ENCODE measurements at regions not wholly inside any gene's neighbourhood (a gene's known extent, or its start where the extent isn't known, plus 50 kb on each side); places are given as distances from the start of the nearest gene placed in this dataset.

GRCh38 chr7:42475082-42475481 lies 238.1 kb upstream of the GLI3 start:
- H2BK5ac ChIP-seq (ENCODE audit: low read depth, low read length), result no peak overlapping the region
- H2AK5ac ChIP-seq (ENCODE audit: low read depth, low read length), result no peak overlapping the region
- no peak overlapping the region for H4K8ac ChIP-seq (ENCODE audit: extremely low read depth, insufficient read depth, low read length)
- H2BK15ac ChIP-seq (ENCODE audit: low read length), result no peak overlapping the region
- no peaks in the 10 kb centered on the region for H3K27me3 ChIP-seq (replicated peaks in 1 of 4; ENCODE audit: control insufficient read depth in 3 of 4, extremely low read depth in 1 of 4, insufficient read depth in 3 of 4, low read length in 3 of 4)
- no peak overlapping the region for H3K4me2 ChIP-seq (ENCODE audit: insufficient read depth in 1 of 2, low read depth in 2 of 2, low read length in 2 of 2)
- no peak overlapping the region for H3K9ac ChIP-seq (replicated peaks in 1 of 4; ENCODE audit: extremely low read depth in 1 of 4, low read depth in 3 of 4, low read length in 3 of 4)
- no peak overlapping the region for H4K5ac ChIP-seq (ENCODE audit: insufficient read length, low read depth, low read length)
- no peak overlapping the region for H3K14ac ChIP-seq (ENCODE audit: insufficient read length)
- H2BK120ac ChIP-seq (replicated peaks; ENCODE audit: low read depth, low read length), result no peak overlapping the region
- ChIA-PET POLR2A (ENCODE audit: partially characterized antibody) (no interaction called here), CTCF (ENCODE audit: partially characterized antibody) (interaction anchor here (1.2 kb wide), 1 partner anchor 19 kb away, joined by 3 read pairs; no protein-coding TSS in a partner anchor)
- no peaks in the 10 kb centered on the region; a peak in 1 of 8 replicates for H3K36me3 ChIP-seq (ENCODE audit: control insufficient read depth in 2 of 4, insufficient read depth in 4 of 4, low read length in 3 of 4)
- H4K20me1 ChIP-seq (replicated peaks in 1 of 2; ENCODE audit: control insufficient read depth in 1 of 2, insufficient read depth in 2 of 2, low read length in 2 of 2), result no peaks in the 10 kb centered on the region
- H3K4me3 ChIP-seq (ENCODE audit: extremely low read depth in 1 of 4, insufficient read depth in 2 of 4, low read depth in 3 of 4, low read length in 4 of 4), result no peak overlapping the region
- H3K56ac ChIP-seq (replicated peaks; ENCODE audit: insufficient read length, low read depth, low read length), result no peak overlapping the region
- H3K18ac ChIP-seq (ENCODE audit: extremely low read depth, low read length), result no peak overlapping the region
- H3K27ac ChIP-seq (ENCODE audit: low read depth, low read length), result no peak overlapping the region
- no peaks in the 10 kb centered on the region for H3K79me2 ChIP-seq (ENCODE audit: control insufficient read depth in 1 of 2, insufficient read depth in 2 of 2, low read length in 2 of 2)
- no peak overlapping the region for H2BK20ac ChIP-seq (ENCODE audit: low read length)
- no peaks in the 10 kb centered on the region for H3K9me3 ChIP-seq (ENCODE audit: insufficient read depth in 2 of 2, low read depth in 1 of 2, low read length in 1 of 2)
- DNase-seq (ENCODE audit: low read depth in 1 of 2, low spot score in 2 of 2), result no peak
- 94% methylated on average over 5 of the region's 5 CpGs; no CpG with 5 or more reads in 1 of the 2 experiments for WGBS, 2 experiments (ENCODE audit: extremely low coverage in 1 of 2, insufficient coverage in 1 of 2, insufficient read length in 1 of 2, insufficient replicate concordance in 2 of 2, low coverage in 1 of 2, low lambda C conversion rate in 2 of 2, missing lambda C conversion rate in 1 of 2)
- no peaks in the 10 kb centered on the region for H3K23me2 ChIP-seq (ENCODE audit: low read depth, low read length)
- no peak for TF ChIP-seq CBX8 (IDR thresholded peaks at IDR 0.05; ENCODE audit: borderline replicate concordance, low read depth, low read length)
- TF ChIP-seq NANOG (IDR thresholded peaks at IDR 0.05; ENCODE audit: insufficient read depth, low read depth, low read length, poor library complexity, severe bottlenecking), result no peak
- no peak for TF ChIP-seq RXRA (IDR thresholded peaks at IDR 0.05; ENCODE audit: insufficient read depth, low read depth, low read length)
- no peak for TF ChIP-seq EP300 (IDR thresholded peaks at IDR 0.05; ENCODE audit: borderline replicate concordance in 1 of 2, low read depth in 2 of 2, low read length in 2 of 2)
- TF ChIP-seq, protein P1, sequence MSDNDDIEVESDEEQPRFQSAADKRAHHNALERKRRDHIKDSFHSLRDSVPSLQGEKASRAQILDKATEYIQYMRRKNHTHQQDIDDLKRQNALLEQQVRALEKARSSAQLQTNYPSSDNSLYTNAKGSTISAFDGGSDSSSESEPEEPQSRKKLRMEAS (IDR thresholded peaks at IDR 0.05), result no peak
- no peak for TF ChIP-seq SRF (IDR thresholded peaks at IDR 0.05; ENCODE audit: low read depth, low read length)
- TF ChIP-seq TAF7 (optimal IDR thresholded peaks at IDR 0.05; ENCODE audit: borderline replicate concordance, low read depth, low read length), result no peak
- no peak overlapping the region for H4K91ac ChIP-seq (replicated peaks; ENCODE audit: insufficient read length, low read length)
- FAIRE-seq, result no peak
- no peak overlapping the region for H2BK12ac ChIP-seq (ENCODE audit: low read depth, low read length)
- H3K4ac ChIP-seq (replicated peaks; ENCODE audit: insufficient read length, low read depth, low read length), result no peak overlapping the region
- H3K4me1 ChIP-seq (replicated peaks in 1 of 4; ENCODE audit: control insufficient read depth in 3 of 4, insufficient read depth in 4 of 4, low read length in 3 of 4), result no peaks in the 10 kb centered on the region
- H3K23ac ChIP-seq (ENCODE audit: insufficient read length), result no peak overlapping the region
- H3K79me1 ChIP-seq (ENCODE audit: low read depth, low read length), result no peaks in the 10 kb centered on the region
- H2AFZ ChIP-seq (ENCODE audit: low read length), result no peak overlapping the region

Measured in H1 (cell line).